ENCODE measurements at regions not wholly inside any gene's neighbourhood (a gene's known extent, or its start where the extent isn't known, plus 50 kb on each side); places are given as distances from the start of the nearest gene placed in this dataset.
"Not testable (repeated sequence)": the region's sequence is repeated elsewhere in the genome, so short reads cannot be mapped to it uniquely, and the experiment has no call there.

- DNase-seq (ENCODE audit: low spot score), result no peak
These were observed 243.4 kb upstream of the ID2 start for GRCh38 chr2:8438476-8438875.

GRCh38 chr2:8438996-8439395, 242.9 kb upstream of the ID2 start:
- no peak for DNase-seq (ENCODE audit: low spot score)

- DNase-seq (ENCODE audit: low spot score), result no peak
These were observed 241.7 kb upstream of the ID2 start for GRCh38 chr2:8440029-8440778.

- no peak for DNase-seq (ENCODE audit: low spot score)
These were observed 240.5 kb upstream of the ID2 start for GRCh38 chr2:8441371-8441770.

- DNase-seq (ENCODE audit: low spot score), result no peak
These were observed 239.9 kb upstream of the ID2 start for GRCh38 chr2:8441986-8442385.

- no peak for DNase-seq (ENCODE audit: low spot score)
These were observed 238.9 kb upstream of the ID2 start for GRCh38 chr2:8442833-8443486.

- peak; percentile 40 for DNase-seq (ENCODE audit: low spot score)
These were observed 236.3 kb upstream of the ID2 start for GRCh38 chr2:8445580-8445979.

- not testable (repeated sequence) for DNase-seq (ENCODE audit: low spot score)
These were observed 235.1 kb upstream of the ID2 start for GRCh38 chr2:8446751-8447150.

- DNase-seq (ENCODE audit: low spot score), result no peak
These were observed 234.1 kb upstream of the ID2 start for GRCh38 chr2:8447610-8448221.

GRCh38 chr2:8448824-8449556, 232.9 kb upstream of the ID2 start:
- DNase-seq (ENCODE audit: low spot score), result peak; percentile 31

- no peak for DNase-seq (ENCODE audit: low spot score)
These were observed 230.6 kb upstream of the ID2 start for GRCh38 chr2:8451273-8451672.

GRCh38 chr2:8452296-8452695, 229.6 kb upstream of the ID2 start:
- DNase-seq (ENCODE audit: low spot score), result no peak

- no peak for DNase-seq (ENCODE audit: low spot score)
These were observed 228.6 kb upstream of the ID2 start for GRCh38 chr2:8452979-8453903.

- DNase-seq (ENCODE audit: low spot score), result no peak
These were observed 228.0 kb upstream of the ID2 start for GRCh38 chr2:8453904-8454302.

GRCh38 chr2:8454797-8455196, 227.1 kb upstream of the ID2 start:
- no peak for DNase-seq (ENCODE audit: low spot score)

- no peak for DNase-seq (ENCODE audit: low spot score)
These were observed 226.4 kb upstream of the ID2 start for GRCh38 chr2:8455236-8456150.

GRCh38 chr2:8456151-8457091, 225.4 kb upstream of the ID2 start:
- DNase-seq (ENCODE audit: low spot score), result no peak

GRCh38 chr2:8457092-8457481, 224.8 kb upstream of the ID2 start:
- no peak for DNase-seq (ENCODE audit: low spot score)

Measured in SK-N-DZ (cell line).